GM19023 (cell line): ENCODE measurements at regions not wholly inside any gene's neighbourhood (a gene's known extent, or its start where the extent isn't known, plus 50 kb on each side); places are given as distances from the start of the nearest gene placed in this dataset.
"Not testable (repeated sequence)": the region's sequence is repeated elsewhere in the genome, so short reads cannot be mapped to it uniquely, and the experiment has no call there.

Source experiments
- ATAC-seq: cut with Tn5 transposase; IDR thresholded peaks from one replicate; pipeline ENCODE4 v1.9.1; 2021; ENCODE audit warnings: mild to moderate bottlenecking, moderate library complexity; ENCODE audit not compliant: unreplicated experiment

DNA sequence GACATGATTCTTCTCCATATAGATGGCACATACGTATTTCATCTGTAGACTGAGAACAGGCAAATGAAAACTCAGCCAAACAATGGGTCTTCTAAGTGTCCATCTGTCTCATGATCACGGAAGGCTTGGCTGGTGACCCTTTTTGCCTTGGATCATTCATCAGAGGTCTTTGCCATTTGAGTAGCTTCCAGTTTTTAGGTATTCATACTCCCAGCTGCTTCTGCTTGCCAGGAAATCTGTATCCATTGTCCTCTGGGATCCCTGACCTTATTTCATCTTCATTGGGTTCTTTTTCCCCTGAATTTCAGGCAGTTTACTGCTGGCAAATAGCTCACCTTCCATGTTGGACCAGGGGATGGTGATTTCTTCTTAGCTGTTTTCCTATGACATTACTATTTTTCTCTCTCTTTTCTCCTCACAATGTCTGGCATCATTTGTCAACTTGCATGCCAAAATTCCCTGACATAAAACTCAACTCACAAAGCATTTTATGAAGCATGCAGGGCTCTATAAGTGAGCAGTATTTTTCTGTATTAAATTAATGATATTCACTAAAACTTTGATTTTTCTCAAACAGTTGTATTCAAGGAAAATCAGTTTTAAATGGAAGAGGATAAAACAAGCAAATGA is 241.2 kb downstream of the DNAJB9 start:
- ATAC-seq: no peak

DNA sequence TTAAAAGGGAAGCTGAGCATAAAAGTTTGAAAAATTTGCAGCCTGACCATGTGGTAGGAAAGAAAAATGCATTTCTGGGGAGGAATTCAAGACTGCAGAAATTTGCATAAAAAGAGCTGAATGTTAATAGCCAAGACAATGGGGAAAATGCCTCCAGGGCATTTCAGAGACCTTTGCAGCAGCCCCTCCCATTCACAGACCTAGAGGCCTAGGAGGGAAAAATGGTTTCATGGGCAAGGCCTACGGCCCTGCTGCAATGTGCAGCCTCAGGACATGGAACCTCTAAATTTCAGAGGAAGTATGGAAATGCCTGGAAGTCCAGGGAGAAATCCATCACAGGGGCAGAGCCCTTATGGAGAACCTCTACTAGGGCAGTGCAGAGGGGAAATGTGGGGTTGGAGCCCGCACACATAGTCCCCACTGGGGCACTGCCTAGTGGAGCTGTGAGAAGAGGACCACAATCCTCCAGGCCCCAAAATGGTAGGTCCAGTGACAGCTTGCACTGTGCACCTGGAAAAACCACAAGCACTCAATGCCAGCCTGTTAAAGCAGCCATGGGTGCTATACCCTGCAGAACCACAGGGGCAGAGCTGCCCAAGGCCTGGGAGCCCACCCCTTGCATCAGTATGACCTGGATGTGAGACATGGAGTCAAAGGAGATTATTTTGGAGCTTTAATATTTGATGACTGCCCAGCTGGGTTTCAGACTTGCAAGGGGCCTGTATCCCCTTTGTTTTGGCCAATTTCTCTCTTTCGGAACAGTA is 243.8 kb downstream of the DNAJB9 start:
- ATAC-seq: no peak

DNA sequence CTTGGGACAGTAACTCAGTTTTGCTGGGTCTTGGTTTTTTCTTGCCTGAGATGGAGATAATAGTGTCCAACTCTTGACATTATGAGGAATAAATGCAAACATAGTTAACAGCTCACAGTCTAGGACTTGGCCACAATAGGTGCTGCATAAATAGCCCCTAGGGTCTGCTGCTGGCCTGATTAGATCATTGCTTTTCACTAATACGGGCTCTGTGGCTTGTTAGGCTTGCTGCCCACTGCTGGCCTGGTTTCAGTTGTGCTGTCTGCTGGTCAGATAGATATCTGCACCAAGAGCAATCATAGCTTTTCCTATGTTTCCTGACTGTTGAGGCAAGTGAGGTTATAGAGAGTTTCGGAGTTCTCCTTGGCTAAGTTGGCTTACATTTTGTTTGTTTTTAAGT is 246.1 kb downstream of the DNAJB9 start:
- ATAC-seq: no peak

DNA sequence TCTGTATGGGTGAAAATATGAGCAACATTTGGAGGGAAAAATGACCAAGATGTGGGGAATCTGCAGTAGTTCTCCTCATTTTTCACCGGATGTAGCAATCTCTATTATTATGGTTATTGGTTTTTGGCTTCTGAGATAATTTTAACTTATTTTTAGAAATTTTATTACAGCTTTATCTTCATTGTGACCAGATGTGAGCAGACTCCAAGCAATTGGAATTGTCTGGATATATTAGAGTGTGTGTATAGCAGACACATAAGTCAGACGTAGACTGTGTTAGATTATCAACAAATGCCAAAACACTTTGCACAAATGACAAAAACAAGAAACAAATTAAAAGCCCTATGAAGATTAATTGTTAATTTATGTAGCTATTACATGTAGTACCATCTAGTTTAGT is 249.1 kb downstream of the DNAJB9 start:
- no peak for ATAC-seq

DNA sequence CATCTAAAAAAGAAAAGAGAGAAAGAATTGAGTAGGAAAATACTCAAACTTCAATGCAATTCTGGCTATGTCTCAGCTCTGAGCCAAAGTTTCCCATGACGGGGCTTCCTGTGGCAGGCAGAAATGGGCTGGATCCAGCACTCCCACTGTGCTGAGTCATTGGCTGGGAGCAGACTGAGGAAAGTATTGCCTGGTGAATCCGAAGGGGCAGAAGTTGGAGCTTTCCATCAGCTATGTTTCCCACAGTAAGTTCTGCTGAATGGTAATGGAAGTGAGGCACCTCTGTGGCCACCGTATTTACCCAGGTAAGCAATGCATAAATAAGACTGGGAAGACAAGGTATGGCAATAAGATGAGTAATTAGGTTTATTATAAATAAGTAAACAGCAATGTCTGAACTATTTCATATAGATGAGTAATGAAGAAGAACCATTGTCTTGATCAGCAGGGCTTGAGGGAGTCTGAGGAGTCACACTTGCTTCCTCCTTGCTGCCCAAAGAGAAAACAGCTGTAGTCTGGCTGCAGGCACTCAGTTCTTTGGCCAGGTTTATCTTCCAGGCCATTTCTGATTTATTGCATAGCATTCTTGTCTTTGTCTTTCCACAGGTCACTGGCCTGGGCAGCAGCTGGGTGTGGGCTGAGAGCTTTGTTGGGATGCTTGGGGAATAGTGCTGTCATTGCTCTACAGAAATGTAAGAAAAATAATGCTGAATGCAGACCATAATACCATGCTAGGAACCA is 255.3 kb downstream of the DNAJB9 start:
- ATAC-seq: no peak

DNA sequence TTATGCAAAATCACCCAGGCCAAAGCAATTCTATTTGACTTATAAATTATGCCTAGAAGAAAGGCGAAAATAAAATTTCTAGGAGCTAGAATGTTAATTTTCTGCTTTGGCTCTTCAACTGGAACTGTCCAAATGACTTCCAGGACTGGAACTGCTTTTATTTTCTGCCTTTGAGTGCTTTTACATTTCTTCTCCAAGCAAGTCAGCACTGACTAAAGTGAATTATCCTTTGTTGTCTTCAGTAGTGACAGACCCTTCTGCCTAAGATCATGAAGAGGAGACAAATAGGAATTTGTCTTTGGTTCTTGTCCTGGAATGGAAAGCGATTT is 255.9 kb downstream of the DNAJB9 start:
- no peak for ATAC-seq

DNA sequence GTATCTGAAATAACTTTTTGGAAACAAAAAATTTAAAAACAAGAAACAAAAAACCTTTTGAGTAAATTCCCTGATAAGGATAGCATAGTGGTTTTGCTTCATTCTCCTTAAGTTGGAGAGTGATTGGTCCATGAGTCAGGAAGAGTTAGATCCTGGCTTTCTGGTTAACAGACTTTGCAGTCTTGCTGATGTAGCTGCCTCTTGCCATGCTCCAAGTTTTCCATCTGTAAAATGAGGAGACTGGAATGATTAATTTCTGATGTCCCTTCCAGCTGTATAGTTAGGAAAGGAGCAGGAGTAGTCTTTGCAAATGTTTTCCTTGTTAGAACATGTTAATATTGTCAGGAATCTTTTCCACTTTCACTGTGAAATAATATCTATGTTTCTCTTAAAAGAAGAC is 266.6 kb downstream of the DNAJB9 start:
- no peak for ATAC-seq

DNA sequence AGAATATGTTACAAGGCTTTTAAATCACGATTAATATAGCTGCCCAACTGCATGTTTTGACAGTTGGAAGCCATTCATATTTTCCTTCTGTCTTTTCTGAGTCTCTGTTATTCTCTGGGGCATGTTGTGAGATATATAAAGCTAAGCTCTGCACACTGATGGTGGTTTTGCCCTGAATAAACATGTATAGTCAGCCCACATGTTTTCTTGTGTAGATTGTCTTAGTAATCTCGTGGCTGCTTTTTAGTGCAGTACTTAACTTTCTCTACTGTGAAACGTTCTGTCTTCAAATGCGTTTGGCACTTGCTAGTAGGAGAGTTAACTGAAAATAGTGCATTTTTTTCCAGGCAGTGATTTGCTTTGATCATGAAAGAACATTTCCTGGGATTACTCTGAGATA is 268.5 kb downstream of the DNAJB9 start:
- no peak for ATAC-seq

DNA sequence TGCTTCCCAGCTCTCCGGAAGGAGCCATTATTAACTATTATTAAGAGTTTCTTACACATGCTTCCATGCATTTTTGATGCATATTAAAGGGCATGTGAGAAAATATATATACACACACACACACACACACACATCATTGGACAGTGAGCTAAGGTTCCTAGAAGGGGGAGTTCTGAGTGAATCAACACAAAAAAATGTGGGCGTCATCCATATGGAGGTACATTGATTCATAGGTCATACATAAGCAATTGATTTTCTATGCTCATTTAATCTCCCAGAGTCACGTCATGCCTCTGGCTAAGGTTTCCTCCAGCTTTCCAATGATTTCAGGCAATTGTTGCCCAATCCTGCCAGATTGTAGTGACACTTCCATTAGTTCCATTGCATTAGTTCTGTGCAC is 269.4 kb downstream of the DNAJB9 start:
- no peak for ATAC-seq

DNA sequence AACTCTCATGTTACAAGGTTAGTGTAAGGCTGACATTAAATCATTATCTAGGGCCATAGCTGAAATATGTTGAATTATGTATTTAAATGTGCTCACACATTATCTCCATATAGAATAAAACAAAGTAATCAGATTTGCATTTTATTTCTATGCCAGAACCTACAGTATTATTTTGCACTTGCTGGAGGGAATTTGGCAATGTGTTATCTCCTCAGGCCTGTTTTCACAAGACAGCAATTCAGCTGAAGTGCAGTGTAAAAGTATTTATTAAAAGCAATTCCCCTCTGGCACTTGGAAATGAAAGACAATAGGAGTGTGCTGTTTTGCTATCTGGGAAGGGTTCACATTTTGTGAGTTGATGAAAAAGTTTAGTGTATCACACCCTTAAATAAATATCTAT is 276.3 kb downstream of the DNAJB9 start:
- ATAC-seq: no peak

DNA sequence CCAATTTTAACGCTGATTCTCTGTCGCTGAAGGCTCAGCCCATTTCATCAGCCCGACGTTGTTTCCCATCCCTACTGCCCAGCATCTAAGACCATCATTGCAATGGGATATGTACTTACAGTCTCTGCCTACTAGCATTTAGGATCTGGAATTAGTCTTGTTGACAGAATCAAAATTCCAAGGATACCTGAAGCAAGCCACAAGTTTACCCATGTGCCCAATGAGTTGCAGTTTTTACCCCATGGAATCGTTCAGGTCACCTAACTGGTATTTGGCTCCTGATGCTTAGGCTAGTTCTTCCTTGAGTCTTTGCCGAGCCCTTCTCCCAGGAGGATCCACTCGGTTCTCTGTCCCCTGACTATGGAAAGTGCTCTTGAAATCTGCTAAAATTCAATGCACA is 276.8 kb downstream of the DNAJB9 start:
- no peak for ATAC-seq

DNA sequence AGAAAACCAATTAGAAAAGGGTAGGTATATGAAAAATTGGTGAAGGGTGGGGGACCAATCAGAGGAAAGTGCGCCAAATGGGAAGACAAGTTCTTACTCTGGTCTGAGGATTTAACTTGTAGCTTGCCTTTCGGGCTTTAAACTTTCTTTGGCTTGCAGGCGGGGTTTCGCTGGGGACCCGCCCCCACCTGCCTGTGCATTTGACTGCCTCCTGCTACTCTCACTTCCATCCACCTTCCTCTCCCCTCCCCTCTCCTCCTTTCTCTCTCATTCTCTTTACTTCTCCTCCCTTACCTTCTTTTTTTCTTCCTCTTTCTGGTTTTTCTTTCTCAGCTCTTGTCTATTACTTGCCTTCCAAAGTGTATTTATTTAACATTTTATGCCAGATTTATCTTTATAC is 278.8 kb downstream of the DNAJB9 start:
- no peak for ATAC-seq

DNA sequence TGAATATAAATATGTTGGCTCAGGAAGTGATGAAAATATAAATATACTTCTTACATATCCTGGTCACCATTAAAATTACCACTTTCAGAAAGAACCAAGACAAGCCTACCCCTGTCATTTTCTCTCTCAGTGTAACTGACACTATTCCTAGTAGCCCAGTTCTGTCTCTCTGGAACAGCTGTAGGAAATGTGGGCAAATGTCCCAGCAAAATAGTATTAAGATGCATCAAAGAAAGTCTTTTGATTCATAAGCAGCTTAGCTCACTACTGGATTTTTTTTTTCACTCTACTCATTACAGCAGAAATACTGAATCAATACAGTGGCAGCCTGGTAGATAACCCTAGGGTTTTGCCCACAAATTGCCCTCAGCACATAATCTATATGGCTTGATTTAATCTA is 290.9 kb downstream of the DNAJB9 start:
- ATAC-seq: no peak

DNA sequence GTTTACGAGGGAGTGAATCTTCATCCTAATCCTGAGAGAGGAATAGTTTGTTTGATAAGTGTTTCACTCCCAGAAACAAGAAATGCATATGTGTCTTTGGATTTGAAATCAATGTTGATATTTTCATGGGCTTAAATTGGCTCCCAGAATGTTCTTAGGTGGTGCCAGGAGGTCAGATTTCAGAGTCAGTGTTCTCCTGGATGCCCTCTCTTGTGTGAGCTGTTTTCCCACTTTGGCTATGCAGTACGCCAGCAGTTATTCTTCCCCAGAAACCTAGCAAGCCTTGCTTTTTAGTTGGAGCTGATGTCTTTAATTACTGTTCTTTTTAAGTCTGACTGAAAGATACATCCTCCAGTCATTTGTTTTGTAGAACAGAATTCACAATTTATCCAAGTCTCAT is 291.4 kb downstream of the DNAJB9 start:
- ATAC-seq: no peak

DNA sequence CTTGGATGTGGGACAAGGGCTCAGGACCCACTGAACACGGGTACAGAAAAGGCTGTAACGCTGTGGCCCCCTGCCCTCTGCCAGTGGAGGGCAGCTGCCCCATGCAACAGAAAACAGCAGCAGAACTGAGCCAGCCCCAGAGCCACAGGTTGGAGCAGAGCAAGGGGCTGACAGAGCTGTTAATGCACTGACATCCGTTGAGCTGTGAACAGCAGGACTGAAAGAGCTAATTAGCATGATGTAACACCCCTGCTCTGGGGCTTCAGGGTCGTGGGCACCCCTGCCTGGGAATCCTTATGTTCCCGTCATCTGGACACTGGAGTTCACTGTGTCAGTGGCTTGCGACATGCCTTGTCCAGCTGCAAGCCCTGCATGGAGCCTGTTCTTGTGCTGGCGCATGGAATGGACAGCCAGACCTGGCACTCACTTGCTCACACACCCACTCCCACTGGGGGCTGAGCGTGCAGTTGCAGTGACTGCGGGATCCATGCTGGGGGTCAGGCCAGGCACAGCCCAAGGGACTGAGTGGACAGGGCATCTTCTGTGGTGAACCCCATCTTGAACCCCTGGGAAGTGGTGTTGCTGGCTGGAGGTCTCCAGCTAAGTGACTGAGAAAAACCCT is 293.7 kb downstream of the DNAJB9 start:
- ATAC-seq: no peak

DNA sequence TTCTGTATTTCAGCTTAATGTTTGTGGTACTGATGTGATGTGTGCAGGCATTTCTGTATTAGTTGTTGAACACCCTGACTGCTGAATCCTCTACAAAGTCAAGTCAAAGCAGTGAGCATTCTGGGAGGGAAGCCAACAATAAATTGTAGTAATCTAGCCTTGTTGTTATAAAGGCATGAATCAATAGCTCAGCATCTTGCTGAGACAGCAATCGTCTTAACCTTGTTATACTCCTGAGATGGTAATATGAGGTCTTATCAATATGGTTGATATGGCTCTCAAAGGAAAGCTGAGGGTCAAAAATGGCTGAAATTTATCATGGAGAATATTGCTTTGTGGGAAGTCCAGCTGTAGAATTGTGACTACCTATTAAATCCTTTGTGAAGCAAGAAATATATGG is 299.4 kb downstream of the DNAJB9 start:
- ATAC-seq: no peak

DNA sequence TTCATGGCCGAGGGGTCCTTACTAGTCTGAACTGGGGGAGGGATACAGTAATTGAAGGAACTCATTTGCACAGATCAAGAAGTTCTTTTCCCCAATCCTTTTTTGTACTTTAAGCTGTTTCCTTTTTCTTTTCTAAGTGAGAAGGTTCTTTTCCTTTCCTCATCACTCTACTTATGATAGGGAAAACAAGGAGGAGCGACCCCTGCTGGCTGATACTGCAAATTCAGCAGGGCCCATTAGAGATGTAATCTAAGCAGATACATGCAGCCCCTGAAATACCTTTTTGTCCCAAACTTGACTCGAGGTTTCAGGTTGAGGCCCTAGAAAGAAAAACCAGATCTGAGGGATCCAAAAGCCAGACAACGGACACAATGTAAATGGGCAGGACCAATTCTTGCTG is 305.5 kb downstream of the DNAJB9 start:
- no peak for ATAC-seq

DNA sequence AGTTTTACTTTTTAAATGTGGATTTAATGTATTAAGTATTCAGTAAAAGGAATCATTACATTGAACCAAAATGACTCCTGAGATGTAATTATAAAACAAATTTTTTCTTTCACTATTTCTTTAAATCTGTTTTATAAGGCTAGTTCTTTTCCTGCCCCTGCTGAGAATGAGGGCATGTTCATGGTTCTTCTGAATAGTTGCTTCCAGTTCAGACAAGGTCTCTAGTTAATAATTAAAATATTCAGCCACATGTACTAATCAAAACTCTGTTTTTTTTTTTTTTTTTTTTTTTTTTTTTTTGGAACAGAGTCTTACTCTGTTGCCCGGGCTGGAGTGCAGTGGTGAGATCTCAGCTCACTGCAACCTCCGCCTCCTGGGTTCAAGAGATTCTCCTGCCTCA is 321.2 kb downstream of the DNAJB9 start:
- no peak for ATAC-seq

DNA sequence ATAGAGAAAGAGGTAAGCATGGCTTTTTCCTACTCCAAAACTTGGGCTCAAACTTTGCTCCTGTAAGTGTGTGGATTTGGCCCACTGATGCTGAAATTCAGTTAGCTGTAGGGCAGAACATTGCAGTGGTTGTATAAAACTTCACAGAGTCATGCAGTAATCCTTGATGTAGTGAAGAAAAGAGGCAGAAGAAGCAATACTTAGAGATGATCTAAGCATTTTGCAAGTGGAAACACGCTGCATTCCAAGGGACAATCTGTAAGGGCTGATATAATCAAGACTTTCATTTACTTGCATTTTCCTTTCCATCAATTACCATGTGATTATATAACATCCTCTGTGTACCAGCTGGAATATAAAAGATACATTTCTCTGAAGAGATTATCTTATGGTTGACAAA is 338.8 kb downstream of the DNAJB9 start:
- no peak for ATAC-seq

DNA sequence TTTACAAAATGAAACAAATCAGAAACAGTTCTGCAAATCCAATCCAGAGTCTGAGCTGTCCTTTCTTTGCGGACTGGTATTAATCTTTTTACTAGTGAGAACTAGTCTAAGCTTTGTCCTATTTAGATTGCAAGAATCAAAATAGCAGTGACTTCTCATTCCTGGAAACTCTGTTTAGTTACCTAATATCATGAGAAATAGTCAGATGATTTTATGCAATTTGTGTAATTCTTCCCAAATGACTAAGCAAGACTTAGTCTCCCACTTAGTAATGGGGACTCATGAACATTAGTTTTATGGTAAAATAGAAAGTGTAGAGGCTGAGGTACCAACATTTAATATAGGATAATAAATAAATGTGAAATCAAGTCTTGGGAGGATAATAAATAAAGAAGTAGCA is 341.3 kb downstream of the DNAJB9 start:
- ATAC-seq: no peak

DNA sequence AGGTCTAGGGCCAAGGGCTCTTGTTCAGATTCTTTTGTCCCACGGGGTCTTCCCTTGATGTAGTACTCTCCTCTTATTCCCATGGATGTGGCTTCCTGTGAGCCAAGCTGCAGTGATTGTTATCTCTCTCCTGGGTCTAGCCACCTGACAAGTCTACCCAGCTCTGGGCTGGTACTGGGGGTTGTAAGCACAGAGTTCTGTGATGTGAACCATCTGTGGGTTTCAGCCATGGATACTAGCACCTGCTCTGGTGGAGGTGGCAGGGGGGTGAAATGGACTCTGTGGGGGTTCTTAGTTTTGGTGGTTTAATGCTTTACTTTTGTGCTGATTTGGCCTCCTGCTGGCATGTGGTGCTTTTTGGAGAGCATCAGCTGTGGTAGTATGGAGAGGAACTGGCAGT is 350.8 kb downstream of the DNAJB9 start:
- no peak for ATAC-seq

DNA sequence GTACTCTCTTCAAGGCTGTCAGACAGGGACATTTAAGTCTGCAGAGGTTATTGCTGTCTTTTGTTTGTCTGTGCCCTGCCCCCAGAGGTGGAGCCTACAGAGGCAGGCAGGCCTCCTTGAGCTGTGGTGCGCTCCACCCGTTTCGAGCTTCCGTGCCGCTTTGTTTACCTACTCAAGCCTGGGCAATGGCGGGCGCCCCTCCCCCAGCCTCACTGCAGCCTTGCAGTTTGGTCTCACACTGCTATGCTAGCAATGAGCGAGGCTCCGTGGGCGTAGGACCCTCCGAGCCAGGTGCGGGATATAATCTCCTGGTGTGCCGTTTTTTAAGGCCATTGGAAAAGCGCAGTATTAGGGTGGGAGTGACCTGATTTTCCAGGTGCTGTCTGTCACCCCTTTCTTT is 373.4 kb downstream of the DNAJB9 start:
- ATAC-seq: not testable (repeated sequence)
